Stimulated activated naive CD4-positive, alpha-beta T cell treated with Interleukin-2 at 50 U/mL for 16 hours (primary cell): ENCODE measurements at regions not wholly inside any gene's neighbourhood (a gene's known extent, or its start where the extent isn't known, plus 50 kb on each side); places are given as distances from the start of the nearest gene placed in this dataset.

Experiments
- DNase-seq: peaks from one replicate; lab custom pipeline; 2025; lab: John Stamatoyannopoulos, UW

GRCh38 chr11:81174646-81175330, 1558.9 kb downstream of the FAM181B start:
- DNase-seq = no peak

GRCh38 chr11:81165164-81165563, 1568.5 kb downstream of the FAM181B start:
- DNase-seq = no peak

- DNase-seq = no peak
Measured at GRCh38 chr11:81159900-81160299, 1573.8 kb downstream of the FAM181B start.

GRCh38 chr11:81135570-81135969, 1598.1 kb downstream of the FAM181B start:
- no peak for DNase-seq

GRCh38 chr11:81129618-81130017, 1604.0 kb downstream of the FAM181B start:
- DNase-seq = no peak

- DNase-seq = no peak
Measured at GRCh38 chr11:81112718-81113117, 1620.9 kb downstream of the FAM181B start.

- no peak for DNase-seq
Measured at GRCh38 chr11:81104051-81104450, 1629.6 kb downstream of the FAM181B start.

- no peak for DNase-seq
Measured at GRCh38 chr11:81098471-81098870, 1635.2 kb downstream of the FAM181B start.

GRCh38 chr11:81092522-81092921, 1641.1 kb downstream of the FAM181B start:
- no peak for DNase-seq

- no peak for DNase-seq
Measured at GRCh38 chr11:81089242-81089641, 1644.4 kb downstream of the FAM181B start.

- no peak for DNase-seq
Measured at GRCh38 chr11:81080476-81080875, 1639.6 kb upstream of the TENM4 start.

- DNase-seq = no peak
Measured at GRCh38 chr11:81072273-81072672, 1631.4 kb upstream of the TENM4 start.

GRCh38 chr11:81071606-81072005, 1630.8 kb upstream of the TENM4 start:
- no peak for DNase-seq

GRCh38 chr11:81070948-81071347, 1630.1 kb upstream of the TENM4 start:
- no peak for DNase-seq

GRCh38 chr11:81059356-81059755, 1618.5 kb upstream of the TENM4 start:
- DNase-seq = no peak

- DNase-seq = no peak
Measured at GRCh38 chr11:81052344-81053158, 1611.7 kb upstream of the TENM4 start.

- DNase-seq = no peak
Measured at GRCh38 chr11:81039916-81040524, 1599.2 kb upstream of the TENM4 start.

- no peak for DNase-seq
Measured at GRCh38 chr11:81036168-81036870, 1595.5 kb upstream of the TENM4 start.

- DNase-seq = no peak
Measured at GRCh38 chr11:81033779-81034540, 1593.1 kb upstream of the TENM4 start.

GRCh38 chr11:81032906-81033305, 1592.1 kb upstream of the TENM4 start:
- DNase-seq = no peak

- no peak for DNase-seq
Measured at GRCh38 chr11:81030186-81030585, 1589.4 kb upstream of the TENM4 start.

GRCh38 chr11:81026032-81026431, 1585.2 kb upstream of the TENM4 start:
- no peak for DNase-seq
